Amygdala (tissue), 56 donors: ENCODE measurements at regions not wholly inside any gene's neighbourhood (a gene's known extent, or its start where the extent isn't known, plus 50 kb on each side); places are given as distances from the start of the nearest gene placed in this dataset.
"Not testable (repeated sequence)": the region's sequence is repeated elsewhere in the genome, so short reads cannot be mapped to it uniquely, and the experiment has no call there.

Experiments used
- DNase-seq, 56 donors: peaks; one replicate each; lab custom pipeline; 2025; lab: John Stamatoyannopoulos, UW

GRCh38 chr17:63171428-63172393, 205.7 kb downstream of the TANC2 start:
- DNase-seq: no peak

DNA sequence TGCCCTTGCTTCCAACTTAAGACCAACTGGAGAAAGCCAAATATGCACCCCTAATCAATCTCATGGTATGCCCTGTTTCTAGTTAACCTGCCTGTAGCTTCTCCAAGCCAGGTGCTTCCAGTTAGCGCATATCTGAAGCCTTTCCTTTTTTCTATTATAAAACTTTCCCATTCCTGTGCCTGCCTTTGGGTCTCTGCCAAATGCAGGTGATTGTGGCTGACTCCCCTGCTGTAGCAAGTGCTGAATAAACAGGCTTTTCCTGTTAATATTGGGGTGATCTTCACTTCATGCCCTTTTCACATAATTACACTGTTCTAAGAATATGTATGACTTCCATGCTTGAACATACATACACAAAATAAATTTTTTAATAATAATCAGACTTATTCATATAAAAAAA, 207.4 kb downstream of the TANC2 start:
- DNase-seq: no peak

DNA sequence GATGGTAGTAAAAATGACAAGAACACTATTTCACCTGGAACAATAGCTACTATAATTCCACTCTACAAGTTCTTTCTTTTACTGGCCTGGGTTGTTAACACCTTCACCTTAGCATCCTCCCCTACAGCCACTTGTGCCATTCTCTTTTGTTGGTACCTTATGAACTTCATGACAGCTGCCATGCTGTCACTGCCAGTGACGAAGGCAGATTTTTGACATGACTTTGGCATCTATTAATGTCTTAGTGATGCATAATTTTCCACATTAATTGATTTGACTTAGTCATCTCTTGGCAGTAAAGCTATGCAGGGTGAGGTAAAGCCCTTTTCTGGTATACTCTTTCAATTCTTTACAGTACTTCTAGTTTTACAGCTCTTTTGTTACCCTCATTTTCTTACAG, 207.9 kb downstream of the TANC2 start:
- no peak for DNase-seq

GRCh38 chr17:63178530-63178929, 212.5 kb downstream of the TANC2 start:
- DNase-seq: no peak

- peak in 3 of 56 donors; percentile 12 to 18 (median 13) for DNase-seq
Observed at GRCh38 chr17:63181856-63182255, 215.8 kb downstream of the TANC2 start.

- DNase-seq: peak in 3 of 56 donors; percentile 1 to 21 (median 11)
Observed at GRCh38 chr17:63185420-63185819, 219.4 kb downstream of the TANC2 start.

- DNase-seq: no peak
Observed at GRCh38 chr17:63189082-63189481, 223.0 kb downstream of the TANC2 start.

DNA sequence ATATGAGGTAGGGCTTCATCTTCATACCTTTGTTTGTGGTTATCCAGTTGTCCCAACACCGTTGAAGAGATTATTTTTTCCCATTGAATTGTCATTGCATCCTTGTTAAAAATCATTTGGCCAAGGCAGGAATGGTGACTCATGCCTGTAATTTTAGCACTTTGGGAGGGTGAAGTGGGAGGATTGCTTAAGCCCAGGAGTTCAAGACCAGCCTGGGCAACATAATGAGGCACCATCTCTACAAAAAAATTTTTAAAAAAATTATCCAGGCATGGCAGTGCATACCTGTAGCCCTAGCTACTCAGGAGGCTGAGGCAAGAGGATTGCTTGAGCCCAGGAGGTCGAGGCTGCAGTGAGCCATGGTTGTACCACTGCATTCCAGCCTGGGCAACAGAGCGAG, 223.9 kb downstream of the TANC2 start:
- DNase-seq: no peak

GRCh38 chr17:63190821-63191370, 224.9 kb downstream of the TANC2 start:
- DNase-seq: no peak

- peak in 3 of 56 donors; percentile 5 to 7 (median 6) for DNase-seq
Observed at GRCh38 chr17:63191610-63192009, 225.6 kb downstream of the TANC2 start.

DNA sequence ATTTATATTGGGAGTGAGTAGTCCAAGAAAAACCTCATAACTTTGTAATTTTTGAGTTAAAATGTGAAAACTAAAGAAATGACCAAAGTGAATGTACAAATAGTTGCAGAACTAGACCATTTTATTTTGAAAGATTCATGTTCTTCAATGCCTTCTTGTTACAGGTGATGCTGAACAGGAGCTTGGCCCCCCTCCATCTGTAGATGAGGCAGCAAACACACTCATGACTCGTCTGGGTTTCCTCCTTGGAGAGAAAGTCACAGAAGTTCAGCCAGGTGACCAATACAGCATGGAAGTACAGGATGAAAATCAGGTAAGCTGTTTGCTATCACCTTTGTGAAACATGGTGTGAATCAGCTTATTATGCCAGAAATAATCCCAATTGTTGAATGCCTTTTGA, 227.8 kb downstream of the TANC2 start:
- no peak for DNase-seq

DNA sequence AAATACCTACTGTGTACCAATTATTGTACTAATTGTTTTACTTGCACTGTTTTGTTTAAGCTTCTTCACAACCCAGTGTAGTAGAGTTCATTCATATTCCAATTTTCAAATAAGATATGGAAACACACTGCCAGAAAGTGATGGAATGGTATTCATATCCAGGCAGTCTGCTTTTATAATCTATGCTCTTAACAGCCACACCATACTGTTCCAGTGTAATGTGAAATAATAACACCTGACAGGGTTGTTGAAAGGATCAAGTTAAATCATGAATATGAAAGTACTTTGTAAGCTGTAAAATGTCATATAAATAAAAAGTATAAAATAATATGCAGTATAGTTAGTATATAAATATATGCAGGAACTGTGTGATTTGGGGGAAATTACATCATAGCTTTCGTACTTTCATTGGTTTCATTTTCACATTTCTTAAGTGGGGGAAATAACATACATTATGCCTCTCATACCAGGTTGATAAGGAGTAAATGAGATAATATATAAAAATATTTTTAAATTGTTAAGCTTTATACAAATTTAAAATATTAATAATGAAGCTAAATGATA, 230.8 kb downstream of the TANC2 start:
- DNase-seq: no peak

GRCh38 chr17:63203652-63204051, 237.6 kb downstream of the TANC2 start:
- no peak for DNase-seq

DNA sequence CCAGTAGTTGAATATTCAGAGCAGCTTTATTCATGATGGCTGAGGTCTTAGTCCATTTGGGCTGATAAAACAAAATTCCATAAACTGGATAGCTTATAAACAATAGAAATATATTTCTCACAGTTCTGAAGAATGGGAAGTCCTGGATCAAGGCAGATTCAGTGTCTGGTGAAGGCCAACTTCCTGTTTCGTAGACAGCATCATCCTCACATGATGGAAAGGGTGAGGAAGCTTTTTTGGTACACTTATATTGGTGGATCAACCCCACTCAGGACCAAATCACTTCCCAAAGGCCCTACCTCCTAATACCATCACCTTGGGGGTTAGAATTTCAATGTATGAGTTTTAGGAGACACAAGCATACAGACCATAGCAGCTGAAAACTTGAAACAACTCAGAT, 224.2 kb downstream of the CYB561 start:
- no peak for DNase-seq

GRCh38 chr17:63222655-63223054, 223.5 kb downstream of the CYB561 start:
- DNase-seq: peak in 1 of 56 donors; percentile 4

GRCh38 chr17:63223212-63223911, 222.7 kb downstream of the CYB561 start:
- no peak for DNase-seq

DNA sequence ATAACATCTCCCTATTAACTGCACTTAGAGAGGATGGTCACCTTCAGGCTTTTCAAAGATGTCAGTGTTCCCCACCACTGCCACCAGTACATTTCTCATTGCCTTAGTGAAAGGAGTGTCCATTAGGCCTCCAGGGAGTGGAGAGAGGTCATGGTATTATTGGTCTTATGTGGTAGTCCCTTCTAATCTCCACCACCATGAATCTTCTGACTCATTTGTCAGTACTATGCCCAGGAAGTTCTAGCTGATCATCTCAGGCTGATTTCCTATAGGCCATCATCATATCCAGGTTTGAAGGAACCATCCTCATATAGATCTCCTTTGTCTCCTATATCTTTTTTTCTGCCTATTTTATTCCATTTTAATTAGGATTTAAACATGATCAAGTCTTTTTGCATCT, 221.5 kb downstream of the CYB561 start:
- DNase-seq: no peak

GRCh38 chr17:63226720-63227119, 219.4 kb downstream of the CYB561 start:
- DNase-seq: not testable (repeated sequence)

GRCh38 chr17:63231015-63231620, 215.0 kb downstream of the CYB561 start:
- DNase-seq: not testable (repeated sequence)

GRCh38 chr17:63232565-63233310, 213.4 kb downstream of the CYB561 start:
- DNase-seq: no peak
